ENCODE measurements at regions not wholly inside any gene's neighbourhood (a gene's known extent, or its start where the extent isn't known, plus 50 kb on each side); places are given as distances from the start of the nearest gene placed in this dataset.

- TF ChIP-seq CTCF (IDR thresholded peaks at IDR 0.05) (no peak), EP300 (IDR thresholded peaks at IDR 0.05) (no peak)
Measured at GRCh38 chr17:74072340-74072739, 131.1 kb upstream of the RPL38 start.

Data from tibial nerve (tissue), 4 donors.